HG03439 (cell line): ENCODE measurements at regions not wholly inside any gene's neighbourhood (a gene's known extent, or its start where the extent isn't known, plus 50 kb on each side); places are given as distances from the start of the nearest gene placed in this dataset.

Experiments used
- ATAC-seq: cut with Tn5 transposase; IDR thresholded peaks from one replicate; pipeline ENCODE4 v1.9.1; 2021; ENCODE audit warnings: mild to moderate bottlenecking, moderate library complexity; ENCODE audit not compliant: unreplicated experiment

DNA sequence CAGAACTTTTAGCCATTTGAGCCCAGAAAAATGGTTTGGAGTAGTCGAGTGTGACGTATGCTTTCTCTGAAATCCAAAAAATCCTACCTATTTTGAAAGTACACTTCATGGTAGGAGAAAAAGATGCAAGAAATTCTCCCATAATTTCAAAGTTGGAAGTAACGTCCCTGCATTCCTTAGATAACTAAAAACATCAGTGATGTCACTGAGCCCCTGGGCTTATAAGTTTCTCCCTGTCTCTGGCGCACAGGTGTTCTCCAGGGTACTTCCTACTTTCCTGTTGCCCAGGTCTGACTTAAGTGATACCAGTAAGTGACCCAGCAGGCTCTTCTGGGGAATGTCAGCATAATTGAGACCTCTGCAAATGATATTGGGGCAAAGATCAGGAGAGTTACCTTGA lies 90.5 kb upstream of the WDR1 start:
- ATAC-seq, result no peak

DNA sequence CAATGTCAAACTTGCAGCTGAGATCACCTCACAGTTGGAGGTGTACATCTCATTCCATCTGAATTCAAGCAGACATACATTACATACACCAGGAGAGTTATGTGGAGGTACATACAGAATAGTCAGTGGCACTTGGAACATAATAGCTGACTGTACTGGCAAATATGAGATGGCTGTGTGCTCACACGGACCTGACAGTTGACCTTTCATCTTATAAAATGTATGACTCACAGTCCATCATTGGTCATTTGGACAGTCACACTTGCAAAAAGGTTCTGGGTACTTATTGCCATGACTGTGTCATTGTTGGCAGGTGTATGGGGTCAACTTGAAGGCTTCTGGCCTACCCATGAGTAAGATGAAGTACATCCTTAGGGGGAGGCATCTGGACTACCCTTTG lies 88.6 kb upstream of the WDR1 start:
- no peak for ATAC-seq

DNA sequence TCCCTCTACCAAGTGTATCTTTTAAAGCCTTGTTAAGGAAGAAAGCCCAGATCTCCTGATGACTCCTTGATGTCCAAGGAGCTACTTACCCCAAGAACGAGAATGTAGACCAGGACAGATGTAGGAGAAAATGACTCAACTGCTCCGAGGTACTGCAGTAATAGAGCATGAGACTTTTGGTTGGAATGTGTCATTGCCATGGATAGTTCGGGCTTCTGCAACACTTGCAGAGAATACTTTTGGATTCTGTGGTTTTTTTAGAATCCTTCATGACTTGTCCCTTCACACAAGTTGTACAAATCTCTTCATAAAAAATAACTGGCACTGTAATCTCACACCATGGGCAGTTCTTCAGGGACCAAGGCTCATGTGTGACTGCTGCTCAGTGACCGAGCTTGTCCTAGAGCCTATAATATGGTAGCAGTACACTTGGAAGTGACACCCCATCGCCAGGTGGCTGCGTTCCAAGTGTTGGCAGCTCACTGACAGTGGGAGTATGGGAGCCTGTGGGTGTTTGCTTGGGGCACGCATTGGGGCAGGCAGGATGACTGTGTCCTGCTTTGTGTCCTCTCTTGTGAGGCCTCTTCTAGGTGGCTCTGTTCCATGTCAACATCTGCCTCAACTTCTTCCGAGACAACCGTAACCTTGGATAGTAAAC lies 87.9 kb upstream of the WDR1 start:
- no peak for ATAC-seq

DNA sequence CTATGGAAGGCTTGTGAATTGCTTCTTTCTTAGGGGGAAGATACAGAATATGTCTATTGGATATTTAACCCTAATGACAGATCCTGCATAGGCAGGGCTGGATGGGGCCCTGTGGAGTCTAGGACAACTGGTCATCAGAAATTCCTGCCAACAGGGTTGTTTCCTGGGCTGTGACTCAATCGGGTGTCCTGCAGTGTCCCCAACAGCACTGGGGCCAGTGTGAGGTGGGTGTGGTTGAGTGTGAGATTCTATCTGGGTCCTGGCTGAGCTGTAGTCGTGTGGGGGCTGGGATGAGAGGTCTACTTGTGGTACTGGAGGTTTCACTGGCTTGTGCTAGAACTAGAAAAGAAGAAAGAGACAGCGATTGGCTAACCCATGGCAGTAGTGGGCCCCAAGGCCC lies 87.3 kb upstream of the WDR1 start:
- no peak for ATAC-seq

DNA sequence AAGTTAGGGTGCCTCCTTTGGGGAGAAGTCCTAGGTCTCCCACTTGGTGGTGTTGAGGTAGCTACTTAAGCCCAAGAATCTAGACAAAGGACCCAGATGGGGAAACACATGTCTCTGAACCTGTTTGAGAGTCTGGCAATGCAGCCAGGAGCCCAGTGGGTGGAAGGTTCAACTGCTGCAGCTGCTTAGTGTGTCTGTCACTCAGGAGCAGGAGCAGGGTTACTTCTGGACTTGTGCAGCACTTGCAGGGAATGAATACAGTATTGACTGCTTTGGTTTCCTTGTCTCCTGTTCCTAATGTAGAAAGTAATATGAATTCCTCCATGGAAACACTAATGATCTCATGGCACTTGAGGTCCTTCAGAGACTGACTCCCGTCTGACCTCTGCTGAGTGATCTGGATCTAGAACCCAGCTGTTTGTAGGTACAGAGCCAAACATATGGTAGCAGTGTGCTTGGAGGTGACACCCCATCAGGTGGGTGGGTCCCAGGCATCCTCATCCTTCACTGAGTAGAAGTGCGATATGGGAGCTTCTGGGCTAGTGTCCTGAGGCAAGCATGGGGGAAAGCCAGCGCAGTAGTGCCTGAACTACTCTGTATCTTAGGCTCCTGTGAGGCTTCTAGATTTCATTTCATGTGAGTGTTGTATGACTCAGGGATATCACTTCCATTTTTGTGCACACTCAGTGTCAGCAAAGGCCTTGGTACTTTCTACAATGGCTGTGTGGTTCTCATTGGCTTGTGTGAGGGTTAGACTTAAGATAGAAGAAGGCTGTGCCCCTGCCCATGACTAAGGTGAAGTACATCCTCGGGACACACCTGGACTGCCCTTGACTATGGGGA lies 85.0 kb upstream of the WDR1 start:
- ATAC-seq, result no peak

DNA sequence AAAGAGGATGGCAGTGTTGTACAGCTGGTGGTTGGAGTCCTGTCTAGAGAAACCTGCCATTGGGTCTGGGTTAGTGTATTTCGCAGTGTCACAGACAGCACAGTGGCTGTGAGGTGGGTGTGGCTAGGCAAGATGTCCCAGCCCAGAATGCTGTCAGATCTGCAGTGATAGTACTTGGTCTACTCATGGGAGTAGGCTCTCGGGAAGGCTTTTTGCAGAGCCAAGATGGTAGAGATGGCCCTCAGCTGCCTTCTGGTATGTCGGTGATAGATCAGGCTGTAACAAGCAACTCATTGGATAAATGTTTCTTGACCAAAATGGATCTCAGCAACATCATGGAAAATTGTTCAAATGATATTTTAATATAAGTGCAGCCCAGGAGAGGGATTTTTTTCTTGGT lies 84.3 kb upstream of the WDR1 start:
- no peak for ATAC-seq

DNA sequence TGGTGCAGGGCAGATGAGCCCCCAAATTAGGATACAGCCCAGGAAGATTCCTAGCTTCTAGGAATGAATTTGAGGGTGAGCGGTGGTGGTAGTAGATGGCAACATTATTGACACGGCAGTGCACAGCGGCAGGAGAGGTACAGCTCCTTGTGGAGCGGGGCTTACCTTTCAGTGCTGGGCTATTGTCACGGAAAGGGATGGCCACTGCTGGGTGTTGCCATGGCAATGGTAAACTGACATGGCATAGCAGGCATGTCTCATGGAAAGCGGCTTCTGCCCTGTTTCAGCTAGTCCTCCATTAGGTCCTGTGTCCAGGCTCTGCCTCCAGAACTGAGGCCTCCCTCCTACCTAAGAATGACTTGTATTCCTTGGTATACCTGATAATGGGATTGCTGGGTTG lies 81.8 kb upstream of the WDR1 start:
- ATAC-seq, result no peak

DNA sequence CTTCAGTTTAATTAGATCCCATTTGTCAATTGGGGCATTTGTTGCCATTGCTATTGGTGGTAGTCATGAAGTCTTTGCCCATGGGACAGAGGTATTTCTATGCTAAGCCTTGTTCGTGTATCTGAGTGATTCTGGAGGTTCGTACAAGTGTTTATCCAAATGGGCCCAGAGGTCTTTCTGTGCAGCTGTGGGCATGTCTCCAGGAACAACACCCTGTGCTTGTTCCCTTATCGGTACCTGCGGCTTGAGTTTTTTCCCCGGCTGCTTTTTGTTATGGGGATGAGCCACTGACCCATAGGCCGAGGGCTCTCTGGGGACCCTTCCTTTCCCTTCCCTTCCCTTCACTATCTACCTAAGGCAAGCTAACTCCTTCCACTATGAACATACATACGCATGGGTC lies 81.4 kb upstream of the WDR1 start:
- no peak for ATAC-seq

DNA sequence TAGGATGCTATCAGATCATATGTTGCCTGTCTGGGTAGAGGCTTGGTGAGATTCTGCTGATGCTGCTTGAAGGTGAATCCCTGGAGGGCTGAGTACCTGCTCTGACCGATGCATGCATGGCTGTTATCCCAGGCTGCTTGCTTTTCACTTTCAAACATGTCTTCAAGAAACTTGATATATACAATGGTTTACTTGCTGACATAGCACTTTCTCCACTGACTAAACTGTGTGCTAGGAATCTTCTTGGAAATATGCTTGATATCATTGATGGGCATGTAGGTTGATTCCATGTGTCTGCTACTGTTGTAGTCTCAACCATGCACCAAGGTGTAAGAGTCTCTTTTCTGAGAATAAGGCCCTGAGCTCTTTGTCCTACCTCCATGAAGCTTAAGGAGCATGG lies 79.6 kb upstream of the WDR1 start:
- ATAC-seq, result no peak

DNA sequence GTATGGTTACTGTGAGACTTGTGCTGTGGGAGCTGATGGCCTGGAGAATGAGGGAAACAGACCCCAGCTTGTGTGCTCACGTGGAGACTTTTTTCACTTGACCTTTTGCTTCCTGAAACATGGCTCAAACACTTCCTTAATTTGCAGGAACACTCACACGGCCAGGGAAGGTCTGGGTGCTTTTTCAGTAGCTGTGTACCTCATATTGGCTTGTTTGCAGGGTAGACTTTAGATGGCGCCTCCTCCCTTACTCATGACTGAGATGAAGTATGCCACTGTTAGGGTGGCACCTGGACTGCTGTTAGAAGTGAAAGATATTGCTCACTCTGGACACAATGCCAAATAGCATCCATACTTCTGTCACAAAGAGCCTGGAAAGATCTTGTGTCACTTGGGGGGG lies 75.7 kb upstream of the WDR1 start:
- ATAC-seq, result no peak

DNA sequence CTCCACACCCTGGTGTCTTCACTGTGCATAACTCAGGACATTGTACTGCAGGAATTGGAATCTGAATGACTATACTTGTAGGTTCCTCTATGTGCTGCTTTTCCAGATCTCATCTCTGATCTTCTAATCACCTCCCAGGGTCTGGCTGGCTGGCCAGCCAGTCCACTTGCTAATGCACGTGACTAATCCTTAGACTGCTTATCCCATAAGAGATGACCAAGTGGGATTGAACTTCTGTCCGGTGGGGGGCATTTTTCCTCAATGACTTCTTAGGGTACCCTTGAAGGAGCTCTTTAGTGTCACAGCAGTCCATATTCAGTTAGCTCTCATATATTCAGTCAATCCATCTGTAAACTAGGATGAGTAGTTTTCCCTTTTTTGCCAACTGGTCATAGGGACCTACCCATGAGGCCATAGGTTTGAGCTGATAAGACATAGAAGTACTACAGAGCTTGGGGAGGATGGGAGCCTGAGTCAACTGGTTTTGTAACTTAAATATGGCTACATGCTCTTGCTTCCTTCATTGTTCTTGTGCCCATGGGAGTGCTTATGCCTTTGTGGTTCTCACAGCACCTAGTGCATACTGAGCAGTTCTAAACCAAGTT lies 71.9 kb upstream of the WDR1 start:
- ATAC-seq, result no peak

DNA sequence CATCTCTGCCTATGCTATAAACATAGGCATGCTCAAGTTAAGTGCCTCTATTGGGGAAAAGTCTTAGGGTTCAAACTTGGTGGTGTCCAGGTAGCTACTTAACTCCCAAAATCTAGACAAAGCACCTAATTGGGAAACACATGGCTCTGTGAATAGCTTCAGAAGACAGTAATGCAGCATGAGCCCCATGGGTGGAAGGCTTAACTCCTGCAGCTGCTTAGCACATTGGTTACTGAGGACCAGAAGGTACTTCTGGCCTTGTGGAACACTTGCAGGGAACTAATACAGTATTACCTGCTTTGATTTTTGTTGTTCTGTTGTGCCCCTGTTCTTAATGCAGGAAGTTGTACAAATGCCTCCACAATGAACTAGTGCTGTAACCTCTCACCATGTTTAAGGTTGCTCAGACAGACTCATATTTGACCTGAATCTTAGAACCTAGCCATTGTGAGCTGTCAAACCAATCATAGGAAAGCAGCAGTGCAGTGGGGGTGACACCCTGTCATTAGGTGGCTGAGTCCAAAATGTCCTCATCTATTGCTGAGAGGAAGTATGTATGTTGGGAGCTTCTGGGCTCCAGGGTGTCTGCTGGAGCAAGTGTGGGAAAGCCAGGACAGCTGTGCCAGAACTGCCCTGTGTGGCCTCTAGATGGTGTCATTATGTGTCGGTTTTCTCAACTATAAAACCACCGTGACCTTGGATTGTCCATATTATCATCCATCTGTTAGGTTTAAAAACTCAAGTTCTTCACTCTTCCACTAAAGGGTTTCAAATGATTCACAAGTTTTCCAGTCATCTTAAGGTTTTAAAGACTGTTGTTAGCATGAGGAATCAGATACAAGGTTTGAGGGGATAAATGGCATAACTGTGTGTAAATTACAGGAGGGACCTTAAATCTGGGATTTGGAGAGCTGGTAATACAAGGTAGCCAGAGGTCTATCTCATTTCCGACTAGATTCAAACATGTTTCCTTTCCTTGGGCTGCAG lies 69.9 kb upstream of the WDR1 start:
- ATAC-seq, result no peak

DNA sequence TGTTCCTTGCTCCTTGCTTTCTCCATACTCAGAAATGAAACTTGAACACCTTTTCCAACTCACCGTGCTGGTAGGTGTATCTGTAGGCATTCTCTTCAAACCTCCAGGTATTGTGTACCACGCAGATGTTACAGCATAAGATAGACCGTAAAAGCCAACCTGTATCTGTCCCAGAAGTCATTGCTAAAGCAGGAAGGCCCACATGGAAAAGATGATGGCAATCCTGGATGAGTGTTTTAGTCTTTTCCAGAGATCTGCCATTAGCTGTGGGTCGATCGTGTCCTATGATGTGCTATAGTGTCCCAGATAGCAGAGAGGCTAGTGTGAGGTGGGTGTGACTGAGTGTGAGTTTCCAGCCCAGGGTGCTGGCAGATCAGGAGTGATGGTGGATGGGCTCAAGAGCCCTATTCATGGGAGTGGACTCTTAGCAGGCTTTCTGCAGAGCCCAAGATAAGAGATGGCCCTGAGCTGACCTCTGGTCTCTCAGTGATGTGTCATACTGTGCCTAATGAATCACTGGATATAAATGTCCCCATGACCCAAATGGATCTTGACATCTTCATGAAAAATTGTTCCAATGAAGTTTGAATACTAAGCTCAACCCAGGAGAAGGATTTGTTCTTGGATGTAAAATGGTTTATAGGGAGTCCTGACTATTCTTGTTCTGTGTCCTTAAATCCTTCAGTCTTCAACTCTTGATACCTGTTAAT lies 69.1 kb upstream of the WDR1 start:
- no peak for ATAC-seq

DNA sequence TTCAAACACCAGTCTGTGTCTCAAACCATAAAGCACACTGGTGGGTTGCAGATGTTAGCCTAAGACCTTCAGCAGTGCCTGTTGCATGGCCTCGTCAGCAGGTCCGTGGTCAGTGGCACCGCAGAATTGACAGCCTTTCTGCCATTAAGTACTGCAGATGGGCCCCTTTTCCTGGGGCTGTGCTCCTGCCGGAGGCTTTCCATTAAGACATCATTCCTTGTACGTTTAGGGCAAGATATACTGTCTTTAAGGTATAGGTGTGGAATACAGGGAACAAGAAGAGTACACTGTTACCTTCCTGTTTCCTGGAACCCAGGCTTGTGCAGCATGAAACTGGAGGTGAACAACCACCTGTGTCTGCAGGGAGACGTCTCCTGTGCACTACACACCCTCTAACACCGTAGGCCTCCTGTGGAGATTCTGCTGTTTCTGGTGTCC lies 67.9 kb upstream of the WDR1 start:
- no peak for ATAC-seq

DNA sequence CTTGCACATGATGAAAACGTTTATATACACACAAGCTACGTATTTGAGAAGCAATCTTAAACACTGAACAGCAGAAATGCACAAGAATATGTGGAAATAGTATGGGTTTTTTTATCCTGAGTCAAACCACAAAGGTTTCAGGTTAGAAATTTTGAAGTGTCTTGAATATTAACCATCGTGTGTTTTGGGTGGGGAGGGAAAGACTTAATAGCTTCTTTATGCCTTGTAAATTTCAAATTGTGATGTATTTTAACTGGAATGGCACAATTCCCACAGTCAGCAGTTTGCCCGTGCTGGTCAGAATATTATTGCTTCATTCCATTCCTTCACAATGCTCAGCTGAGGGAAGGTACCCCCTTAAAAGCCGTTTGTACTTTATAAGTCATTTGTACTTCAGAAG lies 67.4 kb upstream of the WDR1 start:
- no peak for ATAC-seq

DNA sequence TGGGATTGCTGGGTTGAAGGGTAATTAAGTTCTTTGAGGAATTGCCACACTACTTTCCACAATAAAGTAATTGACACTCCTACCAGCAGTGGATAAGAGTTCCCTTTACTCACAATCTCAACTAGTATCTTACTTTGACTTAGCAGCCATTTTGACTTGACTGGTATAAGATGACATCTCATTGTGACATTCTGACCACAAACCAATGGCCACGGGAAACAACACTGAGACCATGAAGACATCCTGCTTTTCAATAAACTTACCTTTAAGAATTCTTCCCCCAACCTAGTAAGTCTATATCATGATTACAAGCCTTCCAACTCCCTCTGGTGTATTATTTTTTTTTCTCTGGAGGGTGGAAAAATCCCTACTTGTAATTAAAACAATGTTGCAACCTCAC lies 66.9 kb upstream of the WDR1 start:
- no peak for ATAC-seq

DNA sequence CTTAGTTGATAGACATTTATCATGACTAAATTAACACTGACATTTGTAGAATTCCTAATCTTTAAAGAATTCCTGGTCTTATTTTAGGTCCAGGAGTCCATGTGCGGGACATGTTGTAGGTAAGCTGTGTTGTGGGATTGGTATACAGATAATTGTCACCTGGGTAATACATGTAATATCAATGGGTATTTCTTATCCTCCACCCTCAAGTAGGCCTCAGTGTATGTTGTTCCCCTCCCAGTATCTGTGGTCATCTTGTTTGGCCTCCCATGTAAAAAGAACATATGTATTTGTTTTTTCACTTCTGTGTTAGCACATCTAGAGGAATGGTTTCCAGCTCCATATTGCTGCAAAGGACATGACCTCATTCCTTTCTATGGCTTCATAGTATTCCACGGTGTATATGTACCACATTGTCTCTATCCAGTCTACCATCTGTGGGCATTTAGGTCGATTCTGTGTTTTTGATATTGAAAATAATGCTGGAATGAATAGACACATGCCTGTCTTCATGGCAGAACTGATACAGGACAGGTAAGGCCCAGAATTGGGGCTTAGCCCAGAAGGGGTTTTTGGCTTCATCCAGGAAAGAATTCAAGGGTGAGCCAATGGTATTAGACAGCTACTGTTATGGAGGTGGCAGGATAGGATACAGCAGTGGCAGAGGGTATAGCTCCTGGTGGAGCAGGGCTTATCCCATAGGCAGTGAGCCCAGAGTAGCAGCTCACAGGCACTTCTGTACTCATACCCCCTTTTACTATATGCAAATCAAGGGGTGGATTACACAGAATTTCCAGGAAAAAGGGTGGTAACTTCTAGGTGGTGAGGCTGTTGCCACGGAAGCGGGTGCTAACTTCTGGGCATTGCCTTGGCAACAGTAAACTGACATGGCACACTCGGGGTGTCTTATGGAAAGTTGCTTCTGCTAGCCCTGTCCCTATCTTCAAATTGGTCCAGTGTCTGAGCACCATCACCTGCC lies 66.1 kb upstream of the WDR1 start:
- no peak for ATAC-seq

DNA sequence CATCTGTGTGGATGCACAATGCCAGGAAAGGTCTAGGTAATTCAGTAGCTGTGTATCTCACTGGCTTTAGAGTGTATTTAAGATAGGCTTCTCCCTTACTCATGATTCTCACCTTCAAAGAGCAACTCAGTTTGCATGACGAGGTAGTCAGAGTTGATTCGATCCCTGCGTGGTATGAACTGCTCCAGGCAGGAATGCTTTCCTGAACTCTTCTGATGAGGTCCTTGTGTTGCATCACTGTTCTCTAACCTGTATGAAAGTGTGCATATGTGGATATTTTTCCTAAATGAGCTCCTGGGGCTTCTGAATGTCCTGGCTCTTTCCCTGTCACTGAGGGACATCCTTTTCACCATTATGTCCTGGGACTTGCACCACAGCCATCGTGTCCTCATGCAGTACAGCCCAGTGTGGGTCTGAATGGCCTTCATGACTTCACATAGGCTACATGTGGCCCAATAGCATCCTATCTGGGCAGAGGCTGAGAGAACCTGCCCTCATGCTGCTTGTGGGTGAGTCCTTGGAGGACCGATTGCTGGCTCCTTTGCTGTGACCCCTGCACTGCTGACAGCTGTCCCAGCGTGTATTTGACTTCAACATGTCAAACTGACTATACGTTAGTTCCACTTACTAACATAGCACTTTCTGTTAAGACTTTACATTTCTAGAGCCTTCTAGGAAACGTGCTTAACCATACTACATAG lies 65.3 kb upstream of the WDR1 start:
- ATAC-seq, result no peak
